Iris pigment epithelial cell (primary cell): ENCODE measurements at regions not wholly inside any gene's neighbourhood (a gene's known extent, or its start where the extent isn't known, plus 50 kb on each side); places are given as distances from the start of the nearest gene placed in this dataset.

Experiments used
- DNase-seq: peaks from one replicate; pipeline ENCODE4 v3.0.0-alpha.2; 2011; ENCODE audit warnings: low read depth

DNA sequence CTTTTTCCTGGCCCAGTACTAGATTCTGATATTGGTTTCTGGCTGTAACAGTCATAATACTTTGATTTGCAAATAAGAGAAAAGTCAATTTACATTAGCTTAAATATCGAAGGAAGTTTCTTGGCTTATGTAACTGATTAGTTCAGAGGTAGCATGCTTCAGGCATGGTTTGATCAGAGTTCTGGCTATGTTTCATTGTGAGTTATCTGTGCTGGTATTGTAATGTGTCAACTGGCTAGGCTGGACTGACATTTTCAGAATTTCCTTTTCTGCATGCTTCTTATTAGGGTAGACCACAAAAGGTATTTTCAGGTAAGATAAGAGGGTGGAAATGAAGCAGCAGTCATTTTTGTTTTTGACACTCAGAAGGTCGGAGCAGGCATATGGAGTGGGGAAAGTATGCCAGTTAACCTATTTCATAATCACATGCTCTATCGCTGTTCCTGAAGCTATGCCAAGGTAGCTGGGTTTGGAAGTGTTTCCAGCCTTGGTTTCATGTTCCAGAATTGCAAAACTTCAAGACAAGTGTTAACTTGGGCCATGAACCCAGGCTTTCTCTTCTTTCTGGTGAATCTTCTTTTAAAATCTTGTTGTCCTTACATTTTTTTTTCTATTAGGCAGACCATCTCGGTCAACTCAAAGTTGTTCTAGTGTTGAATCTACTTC lies 244.9 kb downstream of the DHX35 start:
- no peak for DNase-seq

DNA sequence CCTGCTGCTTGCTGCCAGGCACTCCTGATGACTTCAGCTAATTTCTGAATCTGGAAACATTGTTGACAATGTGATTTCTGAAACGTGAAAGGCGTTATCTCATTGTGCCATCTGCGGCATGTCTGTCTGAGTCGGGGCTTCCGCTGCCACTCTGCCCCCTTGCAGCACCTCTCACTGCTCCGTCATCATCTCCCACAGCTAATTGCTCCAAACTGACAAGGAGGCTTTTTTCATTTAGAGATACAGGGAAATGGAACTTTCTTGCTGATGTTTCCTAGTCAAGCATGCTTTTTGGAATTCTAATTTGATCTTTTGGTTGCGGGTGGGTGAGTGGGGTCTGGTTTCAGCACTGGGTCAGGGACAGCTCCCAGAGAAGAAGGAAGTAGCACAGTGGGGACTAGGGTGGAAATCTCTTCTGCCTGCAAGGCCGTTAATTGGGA lies 233.5 kb downstream of the DHX35 start:
- DNase-seq: no peak

DNA sequence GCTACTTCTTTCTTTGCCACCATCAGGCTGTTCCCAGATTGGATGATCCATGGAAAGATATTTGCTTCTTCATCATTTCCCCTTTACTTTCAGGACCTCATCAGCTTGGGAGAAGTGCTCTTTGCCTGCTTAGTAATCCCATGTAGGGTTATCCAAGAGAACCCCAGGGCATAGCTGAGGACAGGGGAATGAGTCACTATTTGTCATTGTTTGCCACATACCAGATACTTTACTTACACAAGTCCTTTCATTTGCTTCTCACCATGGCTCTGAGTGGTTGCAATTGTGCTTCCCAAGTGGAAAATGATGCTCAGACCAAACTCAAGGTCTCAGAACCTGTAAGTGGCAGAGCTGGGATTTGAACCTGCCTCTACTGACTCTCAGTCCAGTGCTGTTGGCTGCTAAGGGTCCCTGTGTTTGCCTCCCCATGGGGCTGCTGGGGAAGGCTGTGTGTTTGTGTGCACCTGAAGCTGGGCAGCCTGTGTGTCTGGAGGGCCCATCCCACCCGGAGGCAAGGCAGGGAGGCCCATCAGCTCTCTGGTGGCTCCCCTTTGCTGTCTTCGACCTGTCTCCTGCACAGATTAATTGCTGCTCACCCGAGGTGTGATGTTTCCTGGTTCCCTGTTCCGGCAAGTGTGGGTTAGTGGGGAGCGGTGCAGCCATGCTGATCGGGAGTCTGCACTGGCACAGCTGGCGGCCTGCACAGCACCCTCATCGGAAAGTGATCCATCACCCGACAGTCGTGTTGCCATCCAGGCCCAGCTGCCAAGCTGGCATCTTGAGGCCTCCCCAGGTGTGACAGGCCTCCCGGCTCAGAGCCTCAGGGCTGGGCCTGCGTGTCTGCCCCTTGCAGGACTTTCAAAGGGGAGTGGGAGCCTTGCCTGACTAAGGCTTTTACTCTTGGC lies 228.8 kb downstream of the DHX35 start:
- no peak for DNase-seq

GRCh38 chr20:39188266-39188765 lies 226.2 kb downstream of the DHX35 start:
- no peak for DNase-seq

DNA sequence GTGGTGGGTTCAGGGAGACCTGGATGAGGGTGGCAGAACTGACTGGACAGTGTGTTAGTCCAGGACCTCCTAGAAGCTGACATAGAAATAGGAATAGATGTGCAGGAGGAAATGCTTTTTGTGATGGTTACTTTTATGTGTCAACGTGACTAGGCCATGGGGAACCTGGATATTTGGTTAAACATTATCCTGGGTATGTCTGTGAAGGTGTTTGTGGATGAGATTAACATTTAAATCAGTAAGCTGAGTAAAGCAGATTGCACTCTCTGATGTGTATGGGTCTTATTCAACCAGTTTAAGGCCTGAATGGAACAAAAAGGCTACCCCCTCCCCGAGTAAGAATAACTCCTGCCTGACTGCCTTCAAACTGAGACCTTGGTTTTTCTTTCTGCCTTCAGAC lies 219.3 kb downstream of the DHX35 start:
- DNase-seq: no peak

DNA sequence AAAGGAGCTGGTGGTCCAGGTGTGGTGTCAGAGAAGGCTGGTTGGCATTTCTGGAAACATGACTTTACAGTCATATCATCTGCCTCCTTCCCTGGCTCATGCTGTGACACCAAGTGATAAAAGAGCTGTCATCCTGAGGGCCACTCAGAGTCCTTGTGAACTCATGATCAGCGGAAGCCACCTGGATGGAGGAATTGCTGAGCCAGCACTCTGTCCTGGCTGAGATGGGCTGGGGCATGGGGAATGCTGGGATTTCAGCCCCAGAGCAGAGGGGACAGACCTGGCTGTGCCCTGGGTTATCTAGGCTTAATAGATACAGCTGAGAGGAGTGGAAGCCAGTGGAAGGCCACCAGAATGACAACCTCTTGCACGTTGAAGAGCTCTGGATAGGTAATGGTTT lies 214.3 kb downstream of the DHX35 start:
- no peak for DNase-seq

DNA sequence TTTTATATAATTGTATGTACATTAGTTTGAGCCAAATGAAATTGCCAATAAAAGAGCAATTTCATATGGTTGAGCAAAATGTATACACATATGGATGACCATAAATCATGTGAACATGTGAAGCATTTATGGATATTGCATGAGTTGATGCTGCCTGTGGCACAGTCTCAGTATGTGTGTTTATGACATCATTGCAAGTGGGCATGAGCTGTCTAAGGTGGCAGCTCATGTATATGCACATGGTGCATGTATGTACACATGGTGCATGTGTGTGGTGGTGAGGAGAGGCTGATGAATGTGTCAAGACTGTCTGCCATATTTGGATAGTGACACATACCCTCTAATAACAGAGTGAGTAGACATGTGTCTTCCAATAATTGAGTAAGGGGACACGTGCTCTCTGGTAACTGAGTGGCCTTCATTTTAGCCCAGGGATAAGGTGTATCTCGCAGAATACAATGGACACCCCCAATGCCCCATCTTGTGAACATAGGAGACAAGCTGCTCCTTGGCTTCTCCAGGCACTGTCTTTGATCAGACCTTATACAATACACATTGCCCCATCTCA lies 208.8 kb downstream of the DHX35 start:
- no peak for DNase-seq

DNA sequence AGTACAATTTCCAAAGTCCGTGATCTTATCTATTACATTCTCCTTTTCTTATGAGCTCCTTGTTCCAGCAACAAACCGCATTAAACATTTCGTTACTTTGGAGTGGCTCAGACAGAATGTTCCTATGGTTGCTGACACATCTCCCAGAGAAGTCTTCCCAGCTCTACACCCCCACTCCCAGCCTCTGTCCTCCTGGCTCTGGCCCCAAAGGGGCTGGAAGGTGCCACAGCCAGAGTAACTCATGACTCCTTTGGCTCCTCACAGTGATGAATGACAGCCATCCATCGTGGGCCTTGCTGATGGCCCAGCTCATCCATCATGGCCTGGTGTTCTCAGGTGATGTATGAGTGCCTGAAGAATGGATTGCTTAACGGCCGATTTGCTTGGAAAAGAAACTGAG lies 203.0 kb downstream of the DHX35 start:
- DNase-seq: no peak

DNA sequence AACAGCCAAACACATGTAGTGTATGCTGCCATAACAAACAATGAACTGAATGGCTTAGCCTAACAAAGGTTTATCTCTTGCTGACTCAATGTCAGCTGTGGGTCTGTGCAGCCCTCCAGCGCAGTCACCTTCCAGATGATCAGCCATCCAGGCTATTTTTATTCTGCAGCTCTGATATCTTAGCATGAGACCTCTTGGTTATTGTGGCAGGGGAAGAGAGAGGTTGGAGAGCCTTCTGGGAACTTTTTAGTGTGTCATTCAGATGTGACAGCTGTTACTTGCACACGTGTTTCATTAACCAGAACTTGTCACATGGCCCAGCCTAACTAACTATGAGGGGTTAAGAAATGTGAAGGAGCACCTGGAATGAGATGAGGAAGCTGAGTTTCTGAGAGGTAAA lies 202.5 kb downstream of the DHX35 start:
- DNase-seq: no peak

DNA sequence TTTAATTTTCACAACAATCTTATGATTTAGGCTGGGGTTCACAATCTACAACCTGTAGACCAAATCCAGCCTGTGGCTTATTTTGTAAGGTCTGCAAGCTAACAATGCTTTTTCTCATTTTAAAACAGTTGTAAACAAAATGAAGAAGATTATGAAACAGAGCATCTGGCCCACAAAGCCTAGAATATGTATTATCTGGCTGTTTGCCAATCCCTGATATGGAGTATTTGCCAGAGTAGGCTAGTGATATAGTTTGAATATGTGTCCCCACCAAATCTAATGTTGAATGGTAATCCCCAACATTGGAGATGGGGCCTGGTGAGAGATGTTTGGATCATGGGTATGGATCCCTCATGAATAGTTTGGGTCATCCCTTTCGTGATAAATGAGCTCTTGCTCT lies 201.8 kb downstream of the DHX35 start:
- DNase-seq: no peak

DNA sequence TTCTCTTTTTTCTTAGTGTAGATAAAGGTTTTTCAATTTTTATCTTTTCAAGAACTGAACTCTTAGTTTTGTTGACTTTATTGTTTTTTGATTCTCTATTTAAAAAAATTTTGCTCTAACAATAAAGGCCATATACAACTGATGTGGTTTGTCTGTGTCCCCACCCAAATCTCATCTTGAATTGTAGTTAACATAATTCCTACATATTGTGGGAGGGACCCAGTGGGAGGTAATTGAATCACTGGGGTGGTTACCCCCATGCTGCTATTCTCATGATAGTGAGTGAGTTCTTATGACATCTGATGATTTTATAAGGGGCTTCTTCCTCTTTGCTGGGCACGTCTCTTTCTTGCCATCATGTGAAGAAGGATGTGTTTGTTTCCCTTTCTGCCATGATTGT lies 199.8 kb downstream of the DHX35 start:
- no peak for DNase-seq

DNA sequence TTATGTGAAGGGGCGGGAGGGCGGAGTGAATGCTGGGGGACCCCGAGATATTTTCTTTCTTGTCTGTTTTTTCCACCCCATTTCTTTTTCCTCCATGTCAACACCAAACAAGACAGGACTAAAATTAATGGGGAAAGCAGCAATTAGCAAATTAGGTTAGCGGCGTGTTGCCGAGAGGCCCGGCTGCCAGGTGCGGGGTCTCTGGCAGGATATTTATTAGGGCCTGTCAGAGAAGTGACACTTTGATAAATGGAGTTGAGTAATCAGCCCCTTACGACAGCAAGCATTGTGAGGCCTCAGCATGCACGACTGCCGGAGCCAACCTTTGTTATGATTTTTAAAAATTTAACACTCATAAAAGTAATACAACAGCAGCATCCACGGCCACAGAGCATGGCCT lies 193.8 kb downstream of the DHX35 start:
- no peak for DNase-seq

- no peak for DNase-seq
Measured at GRCh38 chr20:39152742-39153141, 190.6 kb downstream of the DHX35 start.

- DNase-seq: no peak
Measured at GRCh38 chr20:39152126-39152525, 190.0 kb downstream of the DHX35 start.

- DNase-seq: no peak
Measured at GRCh38 chr20:39150501-39150900, 188.4 kb downstream of the DHX35 start.

GRCh38 chr20:39146394-39146793 lies 184.2 kb downstream of the DHX35 start:
- no peak for DNase-seq

DNA sequence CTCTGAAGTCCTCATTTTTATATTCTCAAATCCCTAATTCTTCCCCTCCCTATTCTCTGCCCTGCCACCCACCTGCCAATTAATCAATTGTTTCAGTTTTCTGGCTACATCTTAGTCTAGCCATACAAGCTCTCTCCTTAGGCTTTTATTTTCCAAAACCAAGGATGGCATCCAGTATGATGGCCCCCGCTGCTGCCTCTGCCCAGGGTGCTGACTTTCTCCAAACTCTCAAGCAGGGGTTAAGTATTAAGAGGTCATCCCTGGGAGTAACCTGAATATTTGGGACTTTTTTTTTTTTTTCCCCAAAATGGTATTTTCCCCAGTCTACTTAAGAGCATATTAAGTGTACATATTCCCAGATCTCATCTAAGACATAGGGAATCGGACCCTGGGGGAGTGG lies 183.8 kb downstream of the DHX35 start:
- DNase-seq: no peak

DNA sequence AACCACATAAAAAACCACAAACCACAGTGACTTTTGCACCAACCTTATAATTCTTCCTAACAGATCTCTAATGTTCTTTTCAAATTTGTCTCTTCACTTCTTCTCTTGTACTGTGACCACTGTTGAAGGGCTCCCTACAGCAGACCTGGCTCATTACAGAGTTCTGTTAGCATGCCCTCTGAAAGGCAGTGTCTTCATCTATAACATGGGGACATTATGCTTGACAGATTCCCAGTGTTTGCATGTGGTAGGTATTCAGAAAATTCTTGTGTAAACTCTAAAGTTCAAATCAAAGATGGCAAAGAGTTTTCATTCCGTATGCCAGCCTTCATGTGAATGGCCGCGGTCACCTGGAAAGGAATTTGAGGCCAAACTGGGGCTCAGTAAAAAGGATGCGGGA lies 182.6 kb downstream of the DHX35 start:
- DNase-seq: no peak

DNA sequence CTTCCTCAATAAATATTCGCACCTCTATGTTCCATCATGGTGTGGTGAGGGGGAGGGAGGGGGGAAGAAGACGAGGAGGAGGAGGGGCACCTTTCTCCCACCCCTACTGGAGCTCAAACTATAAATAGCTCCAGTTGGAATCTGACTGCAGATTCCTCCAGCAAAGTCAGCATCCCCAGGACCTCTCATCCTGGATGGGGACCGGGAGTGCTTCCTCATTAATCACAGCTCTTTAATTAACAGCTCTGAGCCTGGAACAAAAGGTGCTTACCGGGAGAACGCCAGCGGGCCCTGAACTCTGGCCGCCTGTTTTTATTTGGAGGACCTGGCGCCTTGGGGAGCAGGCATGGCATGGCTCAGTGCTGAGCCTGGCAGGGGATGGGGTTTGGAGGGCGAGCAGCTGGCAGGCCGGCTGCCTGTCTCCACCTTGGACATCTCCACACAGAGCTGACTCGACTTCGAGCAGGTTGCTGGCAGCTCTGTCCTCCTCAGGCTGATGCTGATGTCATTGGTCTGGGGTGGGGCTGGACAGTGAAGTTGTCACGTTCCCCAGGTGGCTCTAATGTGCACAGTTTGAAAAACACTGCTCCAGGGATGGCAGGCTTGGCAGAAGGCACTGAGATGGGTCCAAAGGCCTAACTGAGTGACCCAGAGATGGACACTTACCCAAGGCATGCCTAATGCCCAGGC lies 180.4 kb downstream of the DHX35 start:
- no peak for DNase-seq

DNA sequence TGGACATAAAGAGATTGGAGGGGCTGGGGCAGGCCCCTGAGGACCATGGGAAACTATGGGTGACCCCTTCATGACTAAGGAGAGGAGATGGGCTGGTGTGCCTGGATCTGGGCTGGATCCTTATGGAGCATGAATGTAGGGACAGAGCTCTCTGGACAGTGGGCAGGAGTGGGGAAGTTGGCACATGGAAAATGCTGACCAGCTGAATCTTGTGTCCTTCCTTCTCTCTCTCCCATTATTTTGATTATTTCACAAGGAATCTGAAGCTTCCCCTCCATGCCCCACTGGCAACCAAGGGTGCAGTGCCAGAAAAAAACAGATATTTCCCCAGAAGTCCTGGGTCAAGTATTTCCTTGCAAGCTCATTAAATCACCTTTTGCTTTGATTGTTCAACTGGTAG lies 175.2 kb downstream of the DHX35 start:
- no peak for DNase-seq

- DNase-seq: no peak
Measured at GRCh38 chr20:39136798-39137197, 174.7 kb downstream of the DHX35 start.

GRCh38 chr20:39135885-39136544 lies 173.9 kb downstream of the DHX35 start:
- DNase-seq: no peak
